IMR-90 (cell line): ENCODE measurements at regions not wholly inside any gene's neighbourhood (a gene's known extent, or its start where the extent isn't known, plus 50 kb on each side); places are given as distances from the start of the nearest gene placed in this dataset.

Experiments
- ATAC-seq: fragments of 200-7000 bp; cut with Tn5 transposase; 2 replicates; pipeline ENCODE4 v1.9.1; 2020; ENCODE audit warnings: low read depth, mild to moderate bottlenecking, moderate library complexity
- BruUV-seq: library from RNA; stranded (reverse); fragments of 400-500 nt; replicated peaks from 2 replicates; lab custom pipeline; 2021; lab: Mats Ljungman, UMichigan
- CTCF ChIA-PET: fragments of 300-600 bp; formaldehyde crosslinking; extraction: SDS; loops from one replicate; lab custom pipeline; 2021; ENCODE audit warnings: antibody characterized with exemption; lab: Yijun Ruan, JAX
- POLR2A ChIA-PET: fragments of 300-600 bp; sonication (Branson Sonifier 250); formaldehyde crosslinking; loops from one replicate; lab custom pipeline; 2022; ENCODE audit warnings: antibody characterized with exemption; ENCODE audit not compliant: unreplicated experiment; lab: Charles Lee
- DNase-seq: peaks from one replicate; pipeline ENCODE4 v3.0.0; 2013
- H2AFZ ChIP-seq: replicated peaks from 2 replicates; pipeline ENCODE3; 2013; ENCODE audit warnings: low read length, mild to moderate bottlenecking; ENCODE audit not compliant: poor library complexity
- H2AK5ac ChIP-seq: 2 replicates; pipeline ENCODE4 v1.6.1; 2013; ENCODE audit warnings: low read depth, low read length, inconsistent platforms
- H2AK9ac ChIP-seq: replicated peaks from 2 replicates; pipeline ENCODE3; 2013; ENCODE audit warnings: mild to moderate bottlenecking, low read depth, low read length, moderate library complexity; ENCODE audit not compliant: poor library complexity
- H2BK120ac ChIP-seq: 2 replicates; pipeline ENCODE4 v1.6.1; 2013; ENCODE audit warnings: low read depth, low read length, inconsistent platforms
- H2BK15ac ChIP-seq: 3 replicates; pipeline ENCODE4 v1.6.1; 2013; ENCODE audit warnings: low read depth, low read length, inconsistent platforms
- H2BK20ac ChIP-seq: 2 replicates; pipeline ENCODE4 v1.6.1; 2013; ENCODE audit warnings: low read depth, mild to moderate bottlenecking, inconsistent platforms, low read length, moderate library complexity
- H2BK5ac ChIP-seq: 2 replicates; pipeline ENCODE4 v1.6.1; 2013; ENCODE audit warnings: mild to moderate bottlenecking, low read depth, low read length, inconsistent platforms; ENCODE audit not compliant: poor library complexity, severe bottlenecking
- H3K14ac ChIP-seq: replicated peaks from 2 replicates; pipeline ENCODE4 v1.6.1; 2013; ENCODE audit warnings: low read depth, low read length, inconsistent platforms
- H3K18ac ChIP-seq: 2 replicates; pipeline ENCODE4 v1.6.1; 2013; ENCODE audit warnings: low read depth, low read length, control low read depth
- H3K23ac ChIP-seq: 2 replicates; pipeline ENCODE4 v1.6.1; 2013; ENCODE audit warnings: low read depth, low read length, inconsistent platforms
- H3K27ac ChIP-seq: 2 replicates; pipeline ENCODE4 v1.5.1; 2013; ENCODE audit warnings: mild to moderate bottlenecking, control low read depth, low read length; ENCODE audit not compliant: insufficient read depth
- H3K27me3 ChIP-seq: 2 replicates; pipeline ENCODE4 v1.6.1; 2013; ENCODE audit warnings: low read length; ENCODE audit not compliant: control insufficient read depth, insufficient read depth
- H3K36me3 ChIP-seq: 2 replicates; pipeline ENCODE4 v1.6.1; 2013; ENCODE audit warnings: low read length, mixed read lengths; ENCODE audit not compliant: control insufficient read depth, insufficient read depth
- H3K4ac ChIP-seq: 2 replicates; pipeline ENCODE4 v1.6.1; 2013; ENCODE audit warnings: low read depth, low read length, inconsistent platforms
- H3K4me1 ChIP-seq: 2 replicates; pipeline ENCODE4 v1.6.1; 2013; ENCODE audit warnings: low read length, mixed read lengths; ENCODE audit not compliant: control insufficient read depth, insufficient read depth
- H3K4me2 ChIP-seq: 2 replicates; pipeline ENCODE4 v1.6.1; 2013; ENCODE audit warnings: low read depth, mild to moderate bottlenecking, control low read depth, low read length, moderate library complexity
- H3K4me3 ChIP-seq: 2 replicates; pipeline ENCODE4 v1.5.1; 2013; ENCODE audit warnings: low read depth, mild to moderate bottlenecking, control low read depth, low read length, moderate library complexity; ENCODE audit not compliant: insufficient read depth
- H3K56ac ChIP-seq: 2 replicates; pipeline ENCODE4 v1.6.1; 2013; ENCODE audit warnings: low read length, inconsistent platforms; ENCODE audit not compliant: insufficient read depth; ENCODE audit errors: extremely low read depth
- H3K79me1 ChIP-seq, 2 experiments: 2 replicates each; pipeline ENCODE4 v1.6.1; 2013; ENCODE audit warnings: low read length in 2 of 2, inconsistent platforms in 1 of 2, low read depth in 1 of 2
- H3K9ac ChIP-seq: 2 replicates; pipeline ENCODE4 v1.6.1; 2013; ENCODE audit warnings: low read depth, low read length, control low read depth
- H3K9me1 ChIP-seq: 2 replicates; pipeline ENCODE4 v1.6.1; 2013; ENCODE audit warnings: low read length, inconsistent platforms; ENCODE audit not compliant: insufficient read depth
- H3K9me3 ChIP-seq: 2 replicates; pipeline ENCODE4 v1.6.1; 2013; ENCODE audit warnings: low read length; ENCODE audit not compliant: control insufficient read depth, insufficient read depth
- H4K20me1 ChIP-seq: 2 replicates; pipeline ENCODE4 v1.6.1; 2013; ENCODE audit warnings: low read length, inconsistent platforms; ENCODE audit not compliant: insufficient read depth
- H4K5ac ChIP-seq: 2 replicates; pipeline ENCODE4 v1.6.1; 2013; ENCODE audit warnings: mild to moderate bottlenecking, low read depth, low read length, control low read depth
- H4K8ac ChIP-seq, 2 experiments: 2 replicates each; pipeline ENCODE4 v1.6.1; 2013; ENCODE audit warnings: low read depth in 2 of 2, low read length in 2 of 2, control low read depth in 1 of 2, inconsistent platforms in 1 of 2
- H4K91ac ChIP-seq: 2 replicates; pipeline ENCODE4 v1.6.1; 2013; ENCODE audit warnings: low read depth, low read length, inconsistent platforms; ENCODE audit not compliant: insufficient read depth
- CEBPB ChIP-seq: IDR thresholded peaks from 2 replicates; pipeline ENCODE4 v1.6.1; 2012; ENCODE audit warnings: low read depth, low read length, improper control_type of control experiment
- CHD1 ChIP-seq: IDR thresholded peaks from 2 replicates; pipeline ENCODE4 v1.6.1; 2012; ENCODE audit warnings: low read depth, low read length, improper control_type of control experiment
- MAFK ChIP-seq: IDR thresholded peaks from 2 replicates; pipeline ENCODE4 v1.6.1; 2012; ENCODE audit warnings: low read depth, low read length, improper control_type of control experiment
- MAZ ChIP-seq: IDR thresholded peaks from 2 replicates; pipeline ENCODE4 v1.6.1; 2012; ENCODE audit warnings: low read depth, mild to moderate bottlenecking, low read length, improper control_type of control experiment, moderate library complexity, borderline replicate concordance
- NFE2L2 ChIP-seq: fragments of 150-350 bp; IDR thresholded peaks from 2 replicates; pipeline ENCODE4 v1.6.1; 2016; ENCODE audit warnings: low read depth, mild to moderate bottlenecking, low read length
- POLR2A ChIP-seq: IDR thresholded peaks from 2 replicates; pipeline ENCODE4 v1.6.1; 2012; ENCODE audit warnings: mild to moderate bottlenecking, low read depth, low read length
- RCOR1 ChIP-seq: IDR thresholded peaks from 2 replicates; pipeline ENCODE4 v1.6.1; 2012; ENCODE audit warnings: mild to moderate bottlenecking, low read length, improper control_type of control experiment; ENCODE audit not compliant: insufficient replicate concordance
- RFX5 ChIP-seq: IDR thresholded peaks from 2 replicates; pipeline ENCODE4 v1.8.0; 2012; ENCODE audit warnings: low read depth, mild to moderate bottlenecking, low read length, moderate library complexity
- WGBS, 2 experiments: methylation state at CpG; one replicate each; pipeline versions ENCODE4 v1.1.5 to v1.1.7; 2013; ENCODE audit warnings: missing lambda C conversion rate in 2 of 2; ENCODE audit not compliant: insufficient read length in 1 of 2; ENCODE audit errors: extremely low coverage in 2 of 2; 5-methylcytosine and 5-hydroxymethylcytosine counted together
- dilution Hi-C: fragments of 300-500 bp; cut with HindIII; formaldehyde crosslinking; loops from one replicate; pipeline ENCODE4 v1.14.3; 2018; ENCODE audit warnings: low sequenced_read_pairs; ENCODE audit not compliant: unreplicated experiment
- in situ Hi-C: fragments of 300-500 bp; cut with MboI; formaldehyde crosslinking; loops from 3 replicates; pipeline ENCODE4 v1.14.3; 2019; ENCODE audit warnings: low sequenced_read_pairs, inconsistent platforms, mixed read lengths
- intact Hi-C: fragments of 100-400 bp; cut with micrococcal nuclease; formaldehyde crosslinking; loops from 2 replicates; pipeline ENCODE4 v1.10.0; 2022
- TF ChIP-seq, protein P1 (sequence below): fragments of 150-350 bp; IDR thresholded peaks from 2 replicates; pipeline ENCODE4 v1.6.1; 2017; ENCODE audit warnings: mild to moderate bottlenecking, antibody characterized with exemption, low read length, low read depth
- TF ChIP-seq, protein P2 (sequence below): conservative IDR thresholded peaks from 2 replicates; pipeline ENCODE4 v1.5.1; 2012; ENCODE audit warnings: mild to moderate bottlenecking, low read depth, low read length, improper control_type of control experiment

DNA sequence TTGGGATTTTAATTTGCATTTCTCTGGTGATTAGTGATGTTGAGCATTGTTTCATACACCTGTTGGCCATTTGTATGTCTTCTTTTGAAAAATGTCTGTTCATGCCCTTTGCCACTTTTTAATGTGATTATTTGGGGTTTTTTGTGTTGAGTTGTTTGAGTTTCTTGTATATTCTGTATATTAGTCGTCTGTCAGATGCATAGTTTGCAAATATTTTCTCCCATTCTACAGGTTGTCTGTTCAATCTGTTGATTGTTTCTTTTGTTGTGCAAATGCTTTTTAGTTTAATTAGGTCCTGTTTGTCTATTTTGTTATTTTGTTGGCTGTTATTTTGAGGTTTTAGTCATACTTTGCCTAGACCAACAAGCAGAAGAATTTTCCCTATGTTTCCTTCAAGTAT lies 164.0 kb upstream of the CXADR start:
- TF ChIP-seq NFE2L2 (no peak), RCOR1 (no peak), MAZ (no peak), CEBPB (no peak), MAFK (no peak), RFX5 (no peak), CHD1 (no peak), POLR2A (no peak)
- TF ChIP-seq, protein P1, sequence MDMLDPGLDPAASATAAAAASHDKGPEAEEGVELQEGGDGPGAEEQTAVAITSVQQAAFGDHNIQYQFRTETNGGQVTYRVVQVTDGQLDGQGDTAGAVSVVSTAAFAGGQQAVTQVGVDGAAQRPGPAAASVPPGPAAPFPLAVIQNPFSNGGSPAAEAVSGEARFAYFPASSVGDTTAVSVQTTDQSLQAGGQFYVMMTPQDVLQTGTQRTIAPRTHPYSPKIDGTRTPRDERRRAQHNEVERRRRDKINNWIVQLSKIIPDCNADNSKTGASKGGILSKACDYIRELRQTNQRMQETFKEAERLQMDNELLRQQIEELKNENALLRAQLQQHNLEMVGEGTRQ: no peak
- TF ChIP-seq, protein P2, sequence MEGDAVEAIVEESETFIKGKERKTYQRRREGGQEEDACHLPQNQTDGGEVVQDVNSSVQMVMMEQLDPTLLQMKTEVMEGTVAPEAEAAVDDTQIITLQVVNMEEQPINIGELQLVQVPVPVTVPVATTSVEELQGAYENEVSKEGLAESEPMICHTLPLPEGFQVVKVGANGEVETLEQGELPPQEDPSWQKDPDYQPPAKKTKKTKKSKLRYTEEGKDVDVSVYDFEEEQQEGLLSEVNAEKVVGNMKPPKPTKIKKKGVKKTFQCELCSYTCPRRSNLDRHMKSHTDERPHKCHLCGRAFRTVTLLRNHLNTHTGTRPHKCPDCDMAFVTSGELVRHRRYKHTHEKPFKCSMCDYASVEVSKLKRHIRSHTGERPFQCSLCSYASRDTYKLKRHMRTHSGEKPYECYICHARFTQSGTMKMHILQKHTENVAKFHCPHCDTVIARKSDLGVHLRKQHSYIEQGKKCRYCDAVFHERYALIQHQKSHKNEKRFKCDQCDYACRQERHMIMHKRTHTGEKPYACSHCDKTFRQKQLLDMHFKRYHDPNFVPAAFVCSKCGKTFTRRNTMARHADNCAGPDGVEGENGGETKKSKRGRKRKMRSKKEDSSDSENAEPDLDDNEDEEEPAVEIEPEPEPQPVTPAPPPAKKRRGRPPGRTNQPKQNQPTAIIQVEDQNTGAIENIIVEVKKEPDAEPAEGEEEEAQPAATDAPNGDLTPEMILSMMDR: no peak
- Histone ChIP-seq H2BK5ac (no peak overlapping the region), H3K56ac (no peak overlapping the region), H3K14ac (no peak overlapping the region), H3K18ac (no peak overlapping the region), H3K4ac (no peak overlapping the region), H3K27me3 (no peaks in the 10 kb centered on the region), H2BK120ac (no peak overlapping the region), H3K27ac (no peak overlapping the region), H4K91ac (no peak overlapping the region), H3K9ac (no peak overlapping the region), H3K4me3 (no peak overlapping the region), H3K4me1 (no peaks in the 10 kb centered on the region), H3K23ac (no peak overlapping the region), H3K36me3 (no peaks in the 10 kb centered on the region), H2BK15ac (no peak overlapping the region), H2BK20ac (no peak overlapping the region), H4K8ac (no peak overlapping the region), H3K79me1 (no peaks in the 10 kb centered on the region), H3K9me3 (no peaks in the 10 kb centered on the region), H3K9me1 (no peaks in the 10 kb centered on the region), H4K5ac (no peak overlapping the region), H2AFZ (no peak overlapping the region), H3K4me2 (no peak overlapping the region), H2AK5ac (no peak overlapping the region), H2AK9ac (no peak overlapping the region), H4K20me1 (no peaks in the 10 kb centered on the region)
- BruUV-seq: no TSS peak
- in situ Hi-C loops: no loop called here
- intact Hi-C loops: no loop called here
- ATAC-seq (no peak), DNase-seq (no peak)
- no CpG with 5 or more reads among the region's 1 CpG for WGBS, 2 experiments
- POLR2A ChIA-PET: no interaction called here
- CTCF ChIA-PET: interaction anchor here (0.5 kb wide), 1 partner anchor 82 kb away, joined by 10 read pairs; no protein-coding TSS in a partner anchor
- dilution Hi-C loops: no loop called here
